ENCODE measurements at regions not wholly inside any gene's neighbourhood (a gene's known extent, or its start where the extent isn't known, plus 50 kb on each side); places are given as distances from the start of the nearest gene placed in this dataset.

DNA sequence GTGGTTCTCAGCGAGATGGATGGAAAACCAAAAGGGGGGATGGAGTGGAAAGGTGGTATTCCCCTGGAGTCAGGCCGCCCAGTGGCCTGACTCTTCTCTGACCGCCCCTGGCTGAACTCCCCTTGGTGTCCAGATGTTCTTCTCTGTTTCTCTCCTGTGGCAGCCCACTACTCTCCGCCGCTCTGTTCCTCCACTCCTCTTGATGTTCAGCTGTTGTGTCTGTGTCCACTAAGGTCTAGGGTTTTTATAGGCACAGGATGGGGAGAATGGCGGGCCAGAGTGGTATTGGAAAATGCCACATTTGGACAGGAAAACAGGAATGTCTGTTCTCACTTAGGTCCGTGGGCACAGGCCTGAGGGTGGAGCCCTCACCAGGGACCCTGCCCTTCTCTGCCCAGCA lies 954.3 kb upstream of the MBL2 start:
- Histone ChIP-seq H3K9me3 (no peaks in the 10 kb centered on the region), H3K4me1 (no peaks in the 10 kb centered on the region), H3K27ac (no peak overlapping the region), H3K36me3 (no peaks in the 10 kb centered on the region), H3K4me3 (no peak overlapping the region), H3K27me3 (no peaks in the 10 kb centered on the region)
- DNase-seq = no peak
- WGBS, 2 donors = 90 to 93% methylated on average over 7 of the region's 7 CpGs
- ATAC-seq (ENCODE audit: low FRiP score in 2 of 2) = no peak
- TF ChIP-seq POLR2A (IDR thresholded peaks at IDR 0.05) (no peak), POLR2AphosphoS5 (IDR thresholded peaks at IDR 0.05) (no peak), EP300 (IDR thresholded peaks at IDR 0.05) (no peak)
- TF ChIP-seq, protein P1, sequence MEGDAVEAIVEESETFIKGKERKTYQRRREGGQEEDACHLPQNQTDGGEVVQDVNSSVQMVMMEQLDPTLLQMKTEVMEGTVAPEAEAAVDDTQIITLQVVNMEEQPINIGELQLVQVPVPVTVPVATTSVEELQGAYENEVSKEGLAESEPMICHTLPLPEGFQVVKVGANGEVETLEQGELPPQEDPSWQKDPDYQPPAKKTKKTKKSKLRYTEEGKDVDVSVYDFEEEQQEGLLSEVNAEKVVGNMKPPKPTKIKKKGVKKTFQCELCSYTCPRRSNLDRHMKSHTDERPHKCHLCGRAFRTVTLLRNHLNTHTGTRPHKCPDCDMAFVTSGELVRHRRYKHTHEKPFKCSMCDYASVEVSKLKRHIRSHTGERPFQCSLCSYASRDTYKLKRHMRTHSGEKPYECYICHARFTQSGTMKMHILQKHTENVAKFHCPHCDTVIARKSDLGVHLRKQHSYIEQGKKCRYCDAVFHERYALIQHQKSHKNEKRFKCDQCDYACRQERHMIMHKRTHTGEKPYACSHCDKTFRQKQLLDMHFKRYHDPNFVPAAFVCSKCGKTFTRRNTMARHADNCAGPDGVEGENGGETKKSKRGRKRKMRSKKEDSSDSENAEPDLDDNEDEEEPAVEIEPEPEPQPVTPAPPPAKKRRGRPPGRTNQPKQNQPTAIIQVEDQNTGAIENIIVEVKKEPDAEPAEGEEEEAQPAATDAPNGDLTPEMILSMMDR (IDR thresholded peaks at IDR 0.05) = no peak

DNA sequence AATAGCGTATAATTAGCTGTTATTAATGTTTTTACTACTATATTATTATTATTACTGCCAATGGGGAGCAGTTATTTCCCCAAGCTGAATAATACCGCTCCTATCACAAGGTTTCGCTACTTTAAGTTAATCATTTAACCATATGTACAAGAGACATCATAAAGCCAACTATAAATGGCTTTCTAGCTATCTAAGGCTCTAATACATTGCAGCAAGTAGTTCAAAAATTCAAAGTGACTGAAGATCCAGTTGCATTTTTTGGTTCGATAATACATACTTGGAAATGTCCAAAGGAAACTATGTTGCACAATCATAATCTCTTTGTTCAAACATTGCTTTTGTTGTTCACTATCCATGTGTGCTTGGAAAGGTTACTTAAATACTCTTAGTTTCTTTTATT lies 952.0 kb upstream of the MBL2 start:
- 77 to 80% methylated on average over 4 of the region's 4 CpGs for WGBS, 2 donors
- Histone ChIP-seq H3K27me3 (no peaks in the 10 kb centered on the region), H3K9me3 (no peaks in the 10 kb centered on the region), H3K27ac (no peak overlapping the region), H3K4me1 (no peaks in the 10 kb centered on the region), H3K4me3 (no peak overlapping the region), H3K36me3 (no peaks in the 10 kb centered on the region)
- DNase-seq (no peak), ATAC-seq (ENCODE audit: low FRiP score in 2 of 2) (no peak)
- TF ChIP-seq POLR2A (IDR thresholded peaks at IDR 0.05) (no peak), POLR2AphosphoS5 (IDR thresholded peaks at IDR 0.05) (no peak), EP300 (IDR thresholded peaks at IDR 0.05) (no peak)
- TF ChIP-seq, protein P1 (IDR thresholded peaks at IDR 0.05) = no peak

DNA sequence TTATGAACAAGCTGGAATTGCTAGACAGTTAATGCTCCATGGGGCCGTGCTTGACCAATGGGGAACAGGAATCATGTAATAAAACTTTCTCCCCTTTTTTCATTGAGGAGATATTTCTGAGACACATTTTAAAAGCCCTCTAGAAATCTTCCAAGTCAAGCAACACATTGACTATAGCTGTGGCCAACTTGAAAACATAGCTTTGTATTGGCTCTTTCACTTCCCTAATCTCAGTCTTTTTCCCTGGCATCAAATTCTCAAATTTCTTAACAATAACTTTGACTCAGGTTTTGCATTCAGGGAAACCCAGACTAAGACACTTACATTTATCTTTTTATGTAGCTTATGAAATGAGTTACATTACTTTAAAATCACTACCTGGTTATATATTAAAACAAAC lies 947.1 kb upstream of the MBL2 start:
- TF ChIP-seq POLR2AphosphoS5 (IDR thresholded peaks at IDR 0.05) (no peak), EP300 (IDR thresholded peaks at IDR 0.05) (no peak), POLR2A (IDR thresholded peaks at IDR 0.05) (no peak)
- TF ChIP-seq, protein P1 (IDR thresholded peaks at IDR 0.05) = no peak

DNA sequence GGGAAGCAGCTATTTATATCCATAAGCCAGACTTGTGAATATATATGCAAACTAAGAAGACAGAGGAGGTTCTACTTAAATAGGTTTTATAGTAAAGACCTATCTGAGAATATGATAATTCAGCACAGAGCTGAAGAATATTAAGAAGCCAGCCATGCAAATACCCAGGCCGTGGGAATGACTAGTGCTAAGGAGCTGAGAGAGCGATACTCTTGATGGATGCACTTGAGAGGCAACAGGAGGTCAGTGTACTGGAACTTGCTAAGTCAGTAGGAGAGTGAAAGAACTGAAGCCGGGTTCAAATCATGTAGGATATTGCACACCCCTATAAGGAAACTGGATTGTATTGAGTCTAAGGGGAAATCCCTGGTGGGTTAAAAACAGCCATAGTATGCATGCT lies 943.6 kb upstream of the MBL2 start:
- H3K27ac ChIP-seq = no peak overlapping the region
- ATAC-seq (ENCODE audit: low FRiP score in 2 of 2) = no peak
- H3K4me1 ChIP-seq = no peaks in the 10 kb centered on the region
- WGBS, 2 donors = 81 to 85% methylated on average over 3 of the region's 3 CpGs
- H3K27me3 ChIP-seq = no peaks in the 10 kb centered on the region
- no peaks in the 10 kb centered on the region for H3K36me3 ChIP-seq
- TF ChIP-seq, protein P1 (IDR thresholded peaks at IDR 0.05) = no peak
- no peak for TF ChIP-seq EP300 (IDR thresholded peaks at IDR 0.05)
- H3K4me3 ChIP-seq = no peak overlapping the region
- H3K9me3 ChIP-seq = no peaks in the 10 kb centered on the region
- no peak for DNase-seq

More for the DNA sequence above, 947.1 kb upstream of the MBL2 start:
- H3K4me3 ChIP-seq = no peak overlapping the region
- WGBS, 2 donors = 69 to 83% methylated on average over 1 of the region's 1 CpG
- no peak overlapping the region for H3K27ac ChIP-seq
- no peaks in the 10 kb centered on the region for H3K9me3 ChIP-seq
- no peaks in the 10 kb centered on the region for H3K4me1 ChIP-seq
- no peak for DNase-seq
- no peaks in the 10 kb centered on the region for H3K27me3 ChIP-seq
- ATAC-seq (ENCODE audit: low FRiP score in 2 of 2) = no peak
- no peaks in the 10 kb centered on the region for H3K36me3 ChIP-seq

DNA sequence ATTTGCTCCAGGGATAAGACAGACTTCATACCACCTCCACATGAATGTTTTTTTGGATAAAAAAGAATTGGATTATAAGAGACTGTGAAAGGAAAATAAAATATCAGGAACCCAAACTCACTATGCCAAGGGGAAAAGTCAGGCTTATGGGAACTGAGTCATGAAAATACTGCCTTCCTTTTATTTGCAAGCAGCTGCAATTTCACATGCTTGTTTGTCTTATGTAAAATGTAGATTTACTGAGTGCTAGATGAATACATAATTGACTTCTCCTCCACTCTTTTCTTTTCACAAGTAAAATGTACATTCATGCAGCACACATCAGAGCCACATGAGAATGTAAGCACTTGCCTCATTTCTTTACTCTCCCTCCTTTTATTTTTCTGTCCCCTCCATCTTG lies 940.8 kb upstream of the MBL2 start:
- Histone ChIP-seq H3K4me1 (no peaks in the 10 kb centered on the region), H3K27me3 (no peaks in the 10 kb centered on the region), H3K36me3 (no peaks in the 10 kb centered on the region), H3K4me3 (no peak overlapping the region), H3K27ac (no peak overlapping the region), H3K9me3 (no peaks in the 10 kb centered on the region)
- DNase-seq (no peak), ATAC-seq (ENCODE audit: low FRiP score in 2 of 2) (no peak)
- TF ChIP-seq EP300 (IDR thresholded peaks at IDR 0.05) (no peak), POLR2A (IDR thresholded peaks at IDR 0.05) (no peak), POLR2AphosphoS5 (IDR thresholded peaks at IDR 0.05) (no peak)
- TF ChIP-seq, protein P1 (IDR thresholded peaks at IDR 0.05) = no peak
